A549 (cell line): ENCODE measurements at regions not wholly inside any gene's neighbourhood (a gene's known extent, or its start where the extent isn't known, plus 50 kb on each side); places are given as distances from the start of the nearest gene placed in this dataset.

Source experiments
- ATAC-seq, 2 experiments: fragments of 200-7000 bp in 1 of 2; fragments of >200 bp in 1 of 2; cut with Nextera tagmentation in 1 of 2; cut with Tn5 transposase in 1 of 2; 3 replicates each; pipeline versions ENCODE4 v1.8.0 to v1.9.1; 2018 to 2020; ENCODE audit warnings: mild to moderate bottlenecking in 1 of 2, moderate library complexity in 1 of 2
- CTCF ChIA-PET: fragments of 300-600 bp; sonication (Branson Sonifier 250); formaldehyde crosslinking; extraction: SDS; loops from one replicate; lab custom pipeline; 2021; ENCODE audit warnings: antibody characterized with exemption, inconsistent platforms; lab: Yijun Ruan, JAX
- POLR2A ChIA-PET: fragments of 350-600 bp; formaldehyde crosslinking; extraction: SDS; loops from one replicate; lab custom pipeline; 2021; ENCODE audit warnings: antibody characterized with exemption, inconsistent platforms; lab: Yijun Ruan, JAX
- DNase-seq, 2 experiments: peaks; one replicate each; pipeline versions ENCODE4 v3.0.0 to v3.0.0-alpha.2; 2011 to 2016; ENCODE audit warnings: low read depth in 1 of 2, low spot score in 1 of 2
- FAIRE-seq: peaks from 2 replicates; lab custom pipeline; 2011; peaks lifted over from hg19 to GRCh38; lab: Jason Lieb, UNC
- H3K27ac ChIP-seq, 2 experiments: fragments of >200 bp; sonication (Bioruptor Twin); formaldehyde crosslinking; 3 replicates each; pipeline ENCODE4 v1.5.1; 2016 to 2017
- H3K4me1 ChIP-seq: fragments of >200 bp; sonication (Bioruptor Twin); formaldehyde crosslinking; 3 replicates; pipeline ENCODE4 v1.6.1; 2016
- H3K4me2 ChIP-seq: fragments of >200 bp; sonication (Bioruptor Twin); formaldehyde crosslinking; 3 replicates; pipeline ENCODE4 v1.6.1; 2016
- H3K4me3 ChIP-seq: fragments of >200 bp; sonication (Bioruptor Twin); formaldehyde crosslinking; 3 replicates; pipeline ENCODE4 v1.5.1; 2016
- H3K9me3 ChIP-seq: fragments of >200 bp; sonication (Bioruptor Twin); formaldehyde crosslinking; 3 replicates; pipeline ENCODE4 v1.6.1; 2016
- CEBPB ChIP-seq, 2 experiments: fragments of >200 bp in 1 of 2; sonication (Bioruptor Twin) in 1 of 2; formaldehyde crosslinking in 1 of 2; IDR thresholded peaks; 2 replicates each; pipeline ENCODE4 v1.6.1; 2012 to 2016
- CHD2 ChIP-seq: fragments of 150-350 bp; IDR thresholded peaks from 2 replicates; pipeline ENCODE4 v1.6.1; 2014; ENCODE audit warnings: low read length; ENCODE audit not compliant: partially characterized antibody
- CHD4 ChIP-seq: fragments of 200-600 bp; sonication (generic); IDR thresholded peaks from 2 replicates; pipeline ENCODE4 v1.6.1; 2016; ENCODE audit warnings: antibody characterized with exemption, mild to moderate bottlenecking, borderline replicate concordance
- EHMT2 ChIP-seq: fragments of 200-600 bp; sonication (generic); IDR thresholded peaks from 2 replicates; pipeline ENCODE4 v1.6.1; 2016; ENCODE audit warnings: antibody characterized with exemption, low read depth, mild to moderate bottlenecking, moderate library complexity
- ESRRA ChIP-seq: fragments of 150-350 bp; IDR thresholded peaks from 2 replicates; pipeline ENCODE4 v1.6.1; 2014; ENCODE audit warnings: mild to moderate bottlenecking, low read length, borderline replicate concordance
- FOSL2 ChIP-seq, 2 experiments: fragments of 450-650 bp in 1 of 2; fragments of >200 bp in 1 of 2; sonication (Bioruptor Twin) in 1 of 2; formaldehyde crosslinking; IDR thresholded peaks; 2 replicates each; pipeline versions ENCODE4 v1.5.0 to v1.6.1; 2016 to 2020; ENCODE audit warnings: mild to moderate bottlenecking in 1 of 2, moderate library complexity in 1 of 2
- FOXS1 ChIP-seq: fragments of 250-450 bp; sonication (Bioruptor Pico); IDR thresholded peaks from 2 replicates; pipeline ENCODE4 v1.5.0; 2020; ENCODE audit warnings: mild to moderate bottlenecking, moderate library complexity
- GATA3 ChIP-seq: IDR thresholded peaks from 2 replicates; pipeline ENCODE4 v1.6.1; 2012; ENCODE audit warnings: borderline replicate concordance
- HOXA7 ChIP-seq: fragments of 250-450 bp; sonication (Bioruptor Pico); IDR thresholded peaks from 2 replicates; pipeline ENCODE4 v1.5.0; 2020; ENCODE audit warnings: mild to moderate bottlenecking, moderate library complexity
- HOXB5 ChIP-seq: fragments of 250-450 bp; sonication (Bioruptor Pico); IDR thresholded peaks from 2 replicates; pipeline ENCODE4 v1.5.0; 2020; ENCODE audit warnings: mild to moderate bottlenecking, moderate library complexity
- JUN ChIP-seq, 2 experiments: fragments of >200 bp; sonication (Bioruptor Twin); formaldehyde crosslinking; IDR thresholded peaks; 2 replicates in 1 of 2; 3 replicates in 1 of 2; pipeline ENCODE4 v1.6.1; 2016 to 2017
- KDM5A ChIP-seq: fragments of 200-600 bp; sonication (generic); IDR thresholded peaks from 2 replicates; pipeline ENCODE4 v1.6.1; 2016; ENCODE audit warnings: antibody characterized with exemption, mild to moderate bottlenecking
- MAFK ChIP-seq: fragments of 450-650 bp; IDR thresholded peaks from 2 replicates; pipeline ENCODE4 v1.6.1; 2014; ENCODE audit not compliant: partially characterized antibody
- MAZ ChIP-seq: fragments of 150-350 bp; IDR thresholded peaks from 2 replicates; pipeline ENCODE4 v1.6.1; 2014; ENCODE audit warnings: antibody characterized with exemption, low read depth, low read length, borderline replicate concordance
- MYC ChIP-seq: IDR thresholded peaks from 2 replicates; pipeline ENCODE4 v1.6.1; 2012; ENCODE audit warnings: mild to moderate bottlenecking, inconsistent platforms, low read length, improper control_type of control experiment, borderline replicate concordance
- NFE2L2 ChIP-seq: fragments of 150-350 bp; conservative IDR thresholded peaks from 2 replicates; pipeline ENCODE4 v1.6.1; 2014; ENCODE audit warnings: low read length
- NPAS2 ChIP-seq: fragments of 250-450 bp; sonication (Bioruptor Pico); IDR thresholded peaks from 2 replicates; pipeline ENCODE4 v1.8.0; 2022; ENCODE audit warnings: mild to moderate bottlenecking, moderate library complexity, borderline replicate concordance
- PHF8 ChIP-seq: fragments of 200-600 bp; sonication (generic); IDR thresholded peaks from 2 replicates; pipeline ENCODE4 v1.6.1; 2016; ENCODE audit warnings: low read depth, mild to moderate bottlenecking, antibody characterized with exemption, moderate library complexity, borderline replicate concordance
- POLR2AphosphoS2 ChIP-seq: conservative IDR thresholded peaks from 2 replicates; pipeline ENCODE4 v1.6.1; 2012; ENCODE audit warnings: low read length, improper control_type of control experiment, inconsistent platforms
- RARB ChIP-seq: fragments of 250-450 bp; sonication (Bioruptor Pico); IDR thresholded peaks from 2 replicates; pipeline ENCODE4 v1.8.0; 2021; ENCODE audit warnings: mild to moderate bottlenecking, moderate library complexity
- SMC3 ChIP-seq: fragments of >200 bp; sonication (Bioruptor Twin); formaldehyde crosslinking; IDR thresholded peaks from 3 replicates; pipeline ENCODE4 v1.6.1; 2018; ENCODE audit warnings: inconsistent platforms
- TFCP2L1 ChIP-seq: fragments of 250-450 bp; sonication (Bioruptor Pico); IDR thresholded peaks from 2 replicates; pipeline ENCODE4 v1.5.0; 2021; ENCODE audit warnings: mild to moderate bottlenecking
- ZC3H11A ChIP-seq: fragments of 450-650 bp; IDR thresholded peaks from 2 replicates; pipeline ENCODE4 v1.6.1; 2014; ENCODE audit warnings: antibody characterized with exemption, mild to moderate bottlenecking
- ZFP36 ChIP-seq: fragments of 450-650 bp; IDR thresholded peaks from 2 replicates; pipeline ENCODE4 v1.6.1; 2014; ENCODE audit warnings: borderline replicate concordance; ENCODE audit not compliant: partially characterized antibody
- WGBS: methylation state at CpG from one replicate; pipeline ENCODE4 v1.1.6; 2017; ENCODE audit errors: missing lambda C conversion rate; 5-methylcytosine and 5-hydroxymethylcytosine counted together
- TF ChIP-seq, protein P1 (sequence below): IDR thresholded peaks from 2 replicates; pipeline ENCODE4 v1.6.1; 2012
- TF ChIP-seq, protein P2 (sequence below): fragments of 150-350 bp; IDR thresholded peaks from 2 replicates; pipeline ENCODE4 v1.6.1; 2014; ENCODE audit warnings: low read depth, mild to moderate bottlenecking, low read length
- TF ChIP-seq, protein P3 (sequence below): IDR thresholded peaks from 2 replicates; pipeline ENCODE4 v1.6.1; 2012
- TF ChIP-seq, protein P4 (sequence below): fragments of 250-450 bp; sonication (Bioruptor Pico); IDR thresholded peaks from 2 replicates; pipeline ENCODE4 v1.5.0; 2020; ENCODE audit warnings: low read depth, mild to moderate bottlenecking, moderate library complexity
- TF ChIP-seq, protein P5 (sequence below): fragments of >200 bp; sonication (Bioruptor Twin); formaldehyde crosslinking; IDR thresholded peaks from 3 replicates; pipeline ENCODE4 v1.5.1; 2016
- TF ChIP-seq, protein P6 (sequence below): fragments of >200 bp; sonication (Bioruptor Twin); formaldehyde crosslinking; IDR thresholded peaks from 2 replicates; pipeline ENCODE4 v1.6.1; 2016
- TF ChIP-seq, protein P7 (sequence below): IDR thresholded peaks from 2 replicates; pipeline ENCODE4 v1.6.1; 2012; ENCODE audit warnings: low read depth, borderline replicate concordance

DNA sequence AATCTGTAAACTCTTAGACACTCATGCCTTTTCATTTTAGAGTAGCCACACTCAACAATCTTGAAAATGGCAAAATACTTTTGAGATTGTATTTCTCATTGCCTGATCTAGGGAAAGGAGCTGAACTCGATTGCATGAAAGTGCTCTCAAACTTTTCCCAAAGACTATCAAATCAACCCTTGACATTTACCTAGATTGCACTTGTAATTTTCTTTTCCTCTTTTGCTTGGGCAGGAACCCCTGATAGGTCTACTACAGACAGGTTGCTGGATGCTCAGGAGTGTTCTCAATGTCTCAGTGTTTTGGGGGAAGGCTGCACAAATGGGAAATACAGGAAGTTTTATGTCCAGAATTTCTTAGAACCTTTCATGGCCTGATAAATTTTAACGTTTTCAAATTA, 468.0 kb upstream of the GJE1 start:
- no peak overlapping the region for H3K4me2 ChIP-seq
- no peak for ATAC-seq
- no peak for FAIRE-seq
- no peak overlapping the region for H3K4me3 ChIP-seq
- 6% methylated on average over 2 of the region's 2 CpGs for WGBS
- H3K27ac ChIP-seq, result no peak overlapping the region
- no peak for DNase-seq
- no peaks in the 10 kb centered on the region for H3K9me3 ChIP-seq
- ChIA-PET CTCF (no interaction called here), POLR2A (no interaction called here)
- TF ChIP-seq RARB (CRISPR knock-in tag) (no peak), POLR2AphosphoS2 (no peak), NPAS2 (CRISPR knock-in tag) (no peak), ESRRA (no peak), MYC (no peak), PHF8 (no peak), ZFP36 (no peak), CEBPB (IDR thresholded peaks at IDR 0.05) (no peak), CHD4 (no peak), JUN (IDR thresholded peaks at IDR 0.05) (no peak), SMC3 (no peak), FOXS1 (no peak), FOSL2 (IDR thresholded peaks at IDR 0.05) (no peak), FOSL2 (CRISPR knock-in tag; IDR thresholded peaks at IDR 0.05) (no peak), CHD2 (no peak), MAZ (no peak), TFCP2L1 (CRISPR knock-in tag) (no peak)
- TF ChIP-seq, protein P1, sequence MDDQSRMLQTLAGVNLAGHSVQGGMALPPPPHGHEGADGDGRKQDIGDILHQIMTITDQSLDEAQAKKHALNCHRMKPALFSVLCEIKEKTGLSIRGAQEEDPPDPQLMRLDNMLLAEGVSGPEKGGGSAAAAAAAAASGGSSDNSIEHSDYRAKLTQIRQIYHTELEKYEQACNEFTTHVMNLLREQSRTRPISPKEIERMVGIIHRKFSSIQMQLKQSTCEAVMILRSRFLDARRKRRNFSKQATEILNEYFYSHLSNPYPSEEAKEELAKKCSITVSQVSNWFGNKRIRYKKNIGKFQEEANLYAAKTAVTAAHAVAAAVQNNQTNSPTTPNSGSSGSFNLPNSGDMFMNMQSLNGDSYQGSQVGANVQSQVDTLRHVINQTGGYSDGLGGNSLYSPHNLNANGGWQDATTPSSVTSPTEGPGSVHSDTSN, result no peak
- TF ChIP-seq, protein P2, sequence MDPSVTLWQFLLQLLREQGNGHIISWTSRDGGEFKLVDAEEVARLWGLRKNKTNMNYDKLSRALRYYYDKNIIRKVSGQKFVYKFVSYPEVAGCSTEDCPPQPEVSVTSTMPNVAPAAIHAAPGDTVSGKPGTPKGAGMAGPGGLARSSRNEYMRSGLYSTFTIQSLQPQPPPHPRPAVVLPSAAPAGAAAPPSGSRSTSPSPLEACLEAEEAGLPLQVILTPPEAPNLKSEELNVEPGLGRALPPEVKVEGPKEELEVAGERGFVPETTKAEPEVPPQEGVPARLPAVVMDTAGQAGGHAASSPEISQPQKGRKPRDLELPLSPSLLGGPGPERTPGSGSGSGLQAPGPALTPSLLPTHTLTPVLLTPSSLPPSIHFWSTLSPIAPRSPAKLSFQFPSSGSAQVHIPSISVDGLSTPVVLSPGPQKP, result no peak
- no peaks in the 10 kb centered on the region for H3K4me1 ChIP-seq

DNA sequence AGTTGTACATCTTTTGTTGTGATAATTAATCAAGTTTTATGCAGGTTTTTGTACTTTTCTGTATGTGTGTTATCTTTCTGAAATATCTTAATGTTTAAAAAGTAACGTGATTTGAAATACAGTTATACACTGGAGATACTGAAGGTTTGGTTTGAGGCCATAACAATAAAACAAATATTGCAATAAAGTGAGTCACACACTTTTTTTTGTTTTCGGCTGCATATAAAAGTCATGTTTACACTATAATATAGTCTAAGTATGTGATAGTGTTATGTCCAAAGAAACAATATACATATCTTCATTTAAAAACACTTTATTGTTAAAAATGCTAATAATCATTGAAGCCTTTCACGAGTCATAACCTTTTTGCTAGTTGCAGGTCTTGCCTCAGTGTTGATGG, 473.1 kb upstream of the GJE1 start:
- no peak for FAIRE-seq
- no peak for ATAC-seq
- Histone ChIP-seq H3K4me2 (no peak overlapping the region), H3K27ac (no peak overlapping the region), H3K4me3 (no peak overlapping the region), H3K4me1 (no peaks in the 10 kb centered on the region), H3K9me3 (no peaks in the 10 kb centered on the region)
- ChIA-PET CTCF (no interaction called here), POLR2A (no interaction called here)
- WGBS, result 38% methylated on average over 3 of the region's 3 CpGs
- no peak for DNase-seq
- TF ChIP-seq TFCP2L1 (CRISPR knock-in tag) (no peak), GATA3 (no peak), KDM5A (no peak), CEBPB (IDR thresholded peaks at IDR 0.05) (no peak), MAFK (no peak), HOXA7 (CRISPR knock-in tag) (no peak), NFE2L2 (no peak), PHF8 (no peak), EHMT2 (no peak), ZC3H11A (no peak), HOXB5 (CRISPR knock-in tag) (no peak)
- TF ChIP-seq, protein P1, result no peak
- TF ChIP-seq, protein P3, sequence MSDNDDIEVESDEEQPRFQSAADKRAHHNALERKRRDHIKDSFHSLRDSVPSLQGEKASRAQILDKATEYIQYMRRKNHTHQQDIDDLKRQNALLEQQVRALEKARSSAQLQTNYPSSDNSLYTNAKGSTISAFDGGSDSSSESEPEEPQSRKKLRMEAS, result no peak
- TF ChIP-seq, protein P4, sequence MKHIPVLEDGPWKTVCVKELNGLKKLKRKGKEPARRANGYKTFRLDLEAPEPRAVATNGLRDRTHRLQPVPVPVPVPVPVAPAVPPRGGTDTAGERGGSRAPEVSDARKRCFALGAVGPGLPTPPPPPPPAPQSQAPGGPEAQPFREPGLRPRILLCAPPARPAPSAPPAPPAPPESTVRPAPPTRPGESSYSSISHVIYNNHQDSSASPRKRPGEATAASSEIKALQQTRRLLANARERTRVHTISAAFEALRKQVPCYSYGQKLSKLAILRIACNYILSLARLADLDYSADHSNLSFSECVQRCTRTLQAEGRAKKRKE (CRISPR knock-in tag), result no peak
- TF ChIP-seq, protein P5, sequence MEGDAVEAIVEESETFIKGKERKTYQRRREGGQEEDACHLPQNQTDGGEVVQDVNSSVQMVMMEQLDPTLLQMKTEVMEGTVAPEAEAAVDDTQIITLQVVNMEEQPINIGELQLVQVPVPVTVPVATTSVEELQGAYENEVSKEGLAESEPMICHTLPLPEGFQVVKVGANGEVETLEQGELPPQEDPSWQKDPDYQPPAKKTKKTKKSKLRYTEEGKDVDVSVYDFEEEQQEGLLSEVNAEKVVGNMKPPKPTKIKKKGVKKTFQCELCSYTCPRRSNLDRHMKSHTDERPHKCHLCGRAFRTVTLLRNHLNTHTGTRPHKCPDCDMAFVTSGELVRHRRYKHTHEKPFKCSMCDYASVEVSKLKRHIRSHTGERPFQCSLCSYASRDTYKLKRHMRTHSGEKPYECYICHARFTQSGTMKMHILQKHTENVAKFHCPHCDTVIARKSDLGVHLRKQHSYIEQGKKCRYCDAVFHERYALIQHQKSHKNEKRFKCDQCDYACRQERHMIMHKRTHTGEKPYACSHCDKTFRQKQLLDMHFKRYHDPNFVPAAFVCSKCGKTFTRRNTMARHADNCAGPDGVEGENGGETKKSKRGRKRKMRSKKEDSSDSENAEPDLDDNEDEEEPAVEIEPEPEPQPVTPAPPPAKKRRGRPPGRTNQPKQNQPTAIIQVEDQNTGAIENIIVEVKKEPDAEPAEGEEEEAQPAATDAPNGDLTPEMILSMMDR, result no peak
- TF ChIP-seq, protein P6, sequence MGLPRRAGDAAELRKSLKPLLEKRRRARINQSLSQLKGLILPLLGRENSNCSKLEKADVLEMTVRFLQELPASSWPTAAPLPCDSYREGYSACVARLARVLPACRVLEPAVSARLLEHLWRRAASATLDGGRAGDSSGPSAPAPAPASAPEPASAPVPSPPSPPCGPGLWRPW, result no peak
- TF ChIP-seq, protein P7, sequence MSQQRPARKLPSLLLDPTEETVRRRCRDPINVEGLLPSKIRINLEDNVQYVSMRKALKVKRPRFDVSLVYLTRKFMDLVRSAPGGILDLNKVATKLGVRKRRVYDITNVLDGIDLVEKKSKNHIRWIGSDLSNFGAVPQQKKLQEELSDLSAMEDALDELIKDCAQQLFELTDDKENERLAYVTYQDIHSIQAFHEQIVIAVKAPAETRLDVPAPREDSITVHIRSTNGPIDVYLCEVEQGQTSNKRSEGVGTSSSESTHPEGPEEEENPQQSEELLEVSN, result no peak
